SK-N-SH treated with all-trans-retinoic acid at 6 μM for 48 hours (cell line): ENCODE measurements at regions not wholly inside any gene's neighbourhood (a gene's known extent, or its start where the extent isn't known, plus 50 kb on each side); places are given as distances from the start of the nearest gene placed in this dataset.

ENCODE experiments used
- ATAC-seq: fragments of 200-7000 bp; cut with Tn5 transposase; 3 replicates; pipeline ENCODE4 v1.9.1; 2020; ENCODE audit warnings: mild to moderate bottlenecking, moderate library complexity
- ARNTL ChIP-seq: fragments of 450-650 bp; formaldehyde crosslinking; IDR thresholded peaks from 2 replicates; pipeline ENCODE4 v1.5.0; 2020; ENCODE audit warnings: low read depth, mild to moderate bottlenecking, moderate library complexity, borderline replicate concordance
- BACH2 ChIP-seq: fragments of 250-450 bp; sonication (Bioruptor Pico); IDR thresholded peaks from 2 replicates; pipeline ENCODE4 v1.9.0; 2021; ENCODE audit warnings: mild to moderate bottlenecking, borderline replicate concordance
- CSDC2 ChIP-seq: fragments of 250-450 bp; sonication (Bioruptor Pico); IDR thresholded peaks from 2 replicates; pipeline ENCODE4 v1.5.0; 2020; ENCODE audit warnings: mild to moderate bottlenecking, moderate library complexity
- CSRNP3 ChIP-seq: fragments of 250-450 bp; sonication (Bioruptor Pico); IDR thresholded peaks from 2 replicates; pipeline ENCODE4 v1.5.1; 2021; ENCODE audit warnings: mild to moderate bottlenecking, moderate library complexity
- ESRRG ChIP-seq: fragments of 250-450 bp; sonication (Bioruptor Pico); IDR thresholded peaks from 2 replicates; pipeline ENCODE4 v1.6.1; 2021; ENCODE audit warnings: mild to moderate bottlenecking
- GLIS3 ChIP-seq: fragments of 250-450 bp; sonication (Bioruptor Pico); IDR thresholded peaks from 2 replicates; pipeline ENCODE4 v1.5.0; 2020; ENCODE audit warnings: mild to moderate bottlenecking, moderate library complexity
- ISL1 ChIP-seq: fragments of 250-450 bp; sonication (Bioruptor Pico); IDR thresholded peaks from 2 replicates; pipeline ENCODE4 v2.1.2; 2022; ENCODE audit warnings: mild to moderate bottlenecking, moderate library complexity
- OSR1 ChIP-seq: fragments of 250-450 bp; sonication (Bioruptor Pico); IDR thresholded peaks from 2 replicates; pipeline ENCODE4 v1.8.0; 2022; ENCODE audit warnings: moderate library complexity, mild to moderate bottlenecking, inconsistent platforms
- PATZ1 ChIP-seq: fragments of 250-450 bp; sonication (Bioruptor Pico); IDR thresholded peaks from 2 replicates; pipeline ENCODE4 v1.8.0; 2020; ENCODE audit warnings: mild to moderate bottlenecking, moderate library complexity, borderline replicate concordance
- POU6F1 ChIP-seq: fragments of 250-450 bp; sonication (Bioruptor Pico); IDR thresholded peaks from 2 replicates; pipeline ENCODE4 v1.8.0; 2021; ENCODE audit warnings: low read depth, mild to moderate bottlenecking, moderate library complexity, borderline replicate concordance
- PPARA ChIP-seq: fragments of 250-450 bp; sonication (Bioruptor Pico); IDR thresholded peaks from 2 replicates; pipeline ENCODE4 v1.5.0; 2020; ENCODE audit warnings: mild to moderate bottlenecking, borderline replicate concordance
- SNAI2 ChIP-seq: fragments of 250-450 bp; sonication (Bioruptor Pico); IDR thresholded peaks from 2 replicates; pipeline ENCODE4 v1.5.0; 2020; ENCODE audit warnings: mild to moderate bottlenecking, moderate library complexity
- TCF4 ChIP-seq: fragments of 250-450 bp; sonication (Bioruptor Pico); IDR thresholded peaks from 2 replicates; pipeline ENCODE4 v1.8.0; 2021; ENCODE audit warnings: mild to moderate bottlenecking, moderate library complexity, borderline replicate concordance
- TOX ChIP-seq: fragments of 250-450 bp; sonication (Bioruptor Pico); IDR thresholded peaks from 2 replicates; pipeline ENCODE4 v1.8.0; 2021; ENCODE audit warnings: mild to moderate bottlenecking, moderate library complexity, borderline replicate concordance
- TSHZ2 ChIP-seq: fragments of 250-450 bp; sonication (Bioruptor Pico); IDR thresholded peaks from 2 replicates; pipeline ENCODE4 v1.5.0; 2020; ENCODE audit warnings: mild to moderate bottlenecking, moderate library complexity
- ZFP3 ChIP-seq: fragments of 250-450 bp; sonication (Bioruptor Pico); IDR thresholded peaks from 2 replicates; pipeline ENCODE4 v1.5.0; 2020; ENCODE audit warnings: mild to moderate bottlenecking, moderate library complexity
- ZFP30 ChIP-seq: fragments of 450-650 bp; formaldehyde crosslinking; IDR thresholded peaks from 2 replicates; pipeline ENCODE4 v1.5.0; 2022; ENCODE audit warnings: mild to moderate bottlenecking, moderate library complexity
- ZNF565 ChIP-seq: fragments of 450-650 bp; formaldehyde crosslinking; conservative IDR thresholded peaks from 2 replicates; pipeline ENCODE4 v1.5.0; 2020; ENCODE audit warnings: low read depth, mild to moderate bottlenecking, moderate library complexity
- ZNF70 ChIP-seq: fragments of 450-650 bp; formaldehyde crosslinking; IDR thresholded peaks from 2 replicates; pipeline ENCODE4 v1.5.0; 2020; ENCODE audit warnings: mild to moderate bottlenecking, moderate library complexity
- ZNF8 ChIP-seq: fragments of 450-650 bp; formaldehyde crosslinking; IDR thresholded peaks from 2 replicates; pipeline ENCODE4 v1.5.0; 2020; ENCODE audit warnings: mild to moderate bottlenecking, moderate library complexity

- ATAC-seq, result peak; percentile 97
- TF ChIP-seq TCF4 (CRISPR knock-in tag) (no peak), ZNF565 (no peak), SNAI2 (CRISPR knock-in tag) (no peak), PPARA (CRISPR knock-in tag) (no peak), CSDC2 (CRISPR knock-in tag) (no peak), BACH2 (CRISPR knock-in tag) (no peak), TOX (CRISPR knock-in tag) (peak; percentile 51; the same call in 1 of the 2 replicates), OSR1 (CRISPR knock-in tag) (no peak), ZNF70 (CRISPR knock-in tag) (no peak), POU6F1 (no peak), ZFP3 (CRISPR knock-in tag) (no peak), CSRNP3 (CRISPR knock-in tag) (no peak), ISL1 (CRISPR knock-in tag) (peak; percentile 60), ZNF8 (CRISPR knock-in tag) (no peak)
Measured at GRCh38 chr12:76183459-76184186, 99.1 kb upstream of the NAP1L1 start.

GRCh38 chr12:76180401-76181277 lies 96.2 kb upstream of the NAP1L1 start:
- no peak for ATAC-seq
- TF ChIP-seq SNAI2 (CRISPR knock-in tag), result no peak
- TF ChIP-seq CSRNP3 (CRISPR knock-in tag), result no peak
- TF ChIP-seq TSHZ2, result no peak
- no peak for TF ChIP-seq ISL1 (CRISPR knock-in tag)
- no peak for TF ChIP-seq TCF4 (CRISPR knock-in tag)
- no peak for TF ChIP-seq ARNTL (CRISPR knock-in tag)
- no peak for TF ChIP-seq OSR1 (CRISPR knock-in tag)
- no peak for TF ChIP-seq ZFP30 (CRISPR knock-in tag)
- TF ChIP-seq TOX (CRISPR knock-in tag), result no peak
- no peak for TF ChIP-seq PATZ1 (CRISPR knock-in tag)

GRCh38 chr12:76178452-76178851 lies 94.0 kb upstream of the NAP1L1 start:
- ATAC-seq, result no peak
- TF ChIP-seq ZFP30 (CRISPR knock-in tag), result no peak
- no peak for TF ChIP-seq ZNF8 (CRISPR knock-in tag)
- TF ChIP-seq BACH2 (CRISPR knock-in tag), result no peak
- TF ChIP-seq ESRRG (CRISPR knock-in tag), result no peak
- no peak for TF ChIP-seq ZNF70 (CRISPR knock-in tag)
- TF ChIP-seq TSHZ2, result no peak
- TF ChIP-seq GLIS3 (CRISPR knock-in tag), result no peak
- no peak for TF ChIP-seq ZFP3 (CRISPR knock-in tag)
- no peak for TF ChIP-seq ARNTL (CRISPR knock-in tag)
- TF ChIP-seq POU6F1, result no peak
- no peak for TF ChIP-seq TCF4 (CRISPR knock-in tag)
- no peak for TF ChIP-seq TOX (CRISPR knock-in tag)
